WERI-Rb-1 (cell line): ENCODE measurements at regions not wholly inside any gene's neighbourhood (a gene's known extent, or its start where the extent isn't known, plus 50 kb on each side); places are given as distances from the start of the nearest gene placed in this dataset.

ENCODE experiments used
- DNase-seq: peaks from one replicate; pipeline ENCODE4 v3.0.0-alpha.2; 2020
- H3K27ac ChIP-seq: fragments of 250-450 bp; sonication (Bioruptor Pico); 2 replicates; pipeline ENCODE4 v1.5.1; 2020; ENCODE audit warnings: mild to moderate bottlenecking, moderate library complexity
- H3K27me3 ChIP-seq: fragments of 250-450 bp; sonication (Bioruptor Pico); 2 replicates; pipeline ENCODE4 v1.5.1; 2021; ENCODE audit warnings: mild to moderate bottlenecking, low read depth, moderate library complexity; ENCODE audit not compliant: insufficient read depth, severe bottlenecking
- H3K36me3 ChIP-seq: fragments of 250-450 bp; sonication (Bioruptor Pico); 2 replicates; pipeline ENCODE4 v1.5.1; 2020; ENCODE audit warnings: mild to moderate bottlenecking, moderate library complexity
- H3K4me3 ChIP-seq: 2 replicates; pipeline ENCODE4 v1.5.1; 2011; ENCODE audit warnings: low read depth, mild to moderate bottlenecking, control low read depth, low read length
- H3K9me3 ChIP-seq: fragments of 250-450 bp; sonication (Bioruptor Pico); 2 replicates; pipeline ENCODE4 v1.5.1; 2021; ENCODE audit warnings: mild to moderate bottlenecking, moderate library complexity; ENCODE audit not compliant: severe bottlenecking
- TF ChIP-seq, protein P1 (sequence below): IDR thresholded peaks from 2 replicates; pipeline ENCODE4 v1.5.1; 2011; ENCODE audit warnings: low read depth, mild to moderate bottlenecking, control low read depth, inconsistent platforms, low read length

DNA sequence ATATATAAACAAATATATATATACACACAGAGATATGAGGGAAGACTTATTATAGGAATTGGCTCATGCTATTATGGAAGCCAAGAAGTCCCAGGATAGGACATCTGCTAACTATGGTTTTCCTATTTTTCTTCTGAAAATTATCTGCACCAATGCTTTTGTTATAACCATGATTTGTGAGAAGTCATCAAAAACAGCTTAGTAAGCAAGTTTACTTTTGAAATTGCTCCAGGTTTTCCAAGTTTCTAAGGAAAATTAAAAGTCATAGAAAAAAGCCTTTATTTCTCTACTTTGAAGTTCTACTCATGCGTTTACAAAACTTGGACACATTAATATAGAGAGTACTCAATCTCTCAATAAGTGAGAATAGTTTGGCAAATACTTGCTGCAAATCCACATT lies 213.1 kb downstream of the TRAM1L1 start:
- no peak overlapping the region for H3K27ac ChIP-seq
- no peak for DNase-seq
- no peaks in the 10 kb centered on the region for H3K36me3 ChIP-seq
- no peak overlapping the region for H3K4me3 ChIP-seq
- H3K27me3 ChIP-seq, result no peaks in the 10 kb centered on the region
- no peaks in the 10 kb centered on the region for H3K9me3 ChIP-seq
- TF ChIP-seq, protein P1, sequence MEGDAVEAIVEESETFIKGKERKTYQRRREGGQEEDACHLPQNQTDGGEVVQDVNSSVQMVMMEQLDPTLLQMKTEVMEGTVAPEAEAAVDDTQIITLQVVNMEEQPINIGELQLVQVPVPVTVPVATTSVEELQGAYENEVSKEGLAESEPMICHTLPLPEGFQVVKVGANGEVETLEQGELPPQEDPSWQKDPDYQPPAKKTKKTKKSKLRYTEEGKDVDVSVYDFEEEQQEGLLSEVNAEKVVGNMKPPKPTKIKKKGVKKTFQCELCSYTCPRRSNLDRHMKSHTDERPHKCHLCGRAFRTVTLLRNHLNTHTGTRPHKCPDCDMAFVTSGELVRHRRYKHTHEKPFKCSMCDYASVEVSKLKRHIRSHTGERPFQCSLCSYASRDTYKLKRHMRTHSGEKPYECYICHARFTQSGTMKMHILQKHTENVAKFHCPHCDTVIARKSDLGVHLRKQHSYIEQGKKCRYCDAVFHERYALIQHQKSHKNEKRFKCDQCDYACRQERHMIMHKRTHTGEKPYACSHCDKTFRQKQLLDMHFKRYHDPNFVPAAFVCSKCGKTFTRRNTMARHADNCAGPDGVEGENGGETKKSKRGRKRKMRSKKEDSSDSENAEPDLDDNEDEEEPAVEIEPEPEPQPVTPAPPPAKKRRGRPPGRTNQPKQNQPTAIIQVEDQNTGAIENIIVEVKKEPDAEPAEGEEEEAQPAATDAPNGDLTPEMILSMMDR, result no peak

GRCh38 chr4:116870686-116871085 lies 214.7 kb downstream of the TRAM1L1 start:
- Histone ChIP-seq H3K27ac (no peak overlapping the region), H3K4me3 (no peak overlapping the region), H3K9me3 (no peaks in the 10 kb centered on the region), H3K36me3 (no peaks in the 10 kb centered on the region), H3K27me3 (no peaks in the 10 kb centered on the region)
- DNase-seq, result no peak
- TF ChIP-seq, protein P1, result no peak

DNA sequence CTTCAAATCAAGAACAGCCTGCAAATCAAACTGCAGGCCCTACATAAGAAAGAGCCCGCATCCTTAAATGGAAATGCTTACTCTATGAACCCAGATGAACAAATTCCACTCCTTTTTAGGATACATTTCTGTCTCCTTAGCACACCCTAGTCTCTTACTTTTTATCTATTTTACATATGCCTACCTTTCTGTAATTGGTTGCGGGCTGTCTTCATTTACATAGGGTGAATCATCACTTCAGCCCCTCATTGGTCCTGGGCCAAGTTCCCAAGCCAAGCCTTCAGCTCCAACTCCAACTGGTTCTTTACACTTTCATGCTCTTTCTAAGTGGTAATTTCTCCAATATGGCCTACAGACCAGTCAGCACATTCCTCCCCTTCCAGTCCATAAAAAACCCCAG lies 219.3 kb downstream of the TRAM1L1 start:
- Histone ChIP-seq H3K36me3 (no peaks in the 10 kb centered on the region), H3K4me3 (no peak overlapping the region), H3K27me3 (no peaks in the 10 kb centered on the region), H3K27ac (no peak overlapping the region), H3K9me3 (no peaks in the 10 kb centered on the region)
- DNase-seq, result no peak
- TF ChIP-seq, protein P1, result no peak

GRCh38 chr4:116862592-116862991 lies 222.8 kb downstream of the TRAM1L1 start:
- Histone ChIP-seq H3K9me3 (no peaks in the 10 kb centered on the region), H3K27me3 (no peaks in the 10 kb centered on the region), H3K36me3 (no peaks in the 10 kb centered on the region), H3K27ac (no peak overlapping the region), H3K4me3 (no peak overlapping the region)
- TF ChIP-seq, protein P1, result no peak
- no peak for DNase-seq

- TF ChIP-seq, protein P1, result no peak
- Histone ChIP-seq H3K36me3 (no peaks in the 10 kb centered on the region), H3K27ac (no peak overlapping the region), H3K9me3 (no peaks in the 10 kb centered on the region), H3K27me3 (no peaks in the 10 kb centered on the region), H3K4me3 (no peak overlapping the region)
- DNase-seq, result no peak
Measured at GRCh38 chr4:116860891-116861290, 224.5 kb downstream of the TRAM1L1 start.

DNA sequence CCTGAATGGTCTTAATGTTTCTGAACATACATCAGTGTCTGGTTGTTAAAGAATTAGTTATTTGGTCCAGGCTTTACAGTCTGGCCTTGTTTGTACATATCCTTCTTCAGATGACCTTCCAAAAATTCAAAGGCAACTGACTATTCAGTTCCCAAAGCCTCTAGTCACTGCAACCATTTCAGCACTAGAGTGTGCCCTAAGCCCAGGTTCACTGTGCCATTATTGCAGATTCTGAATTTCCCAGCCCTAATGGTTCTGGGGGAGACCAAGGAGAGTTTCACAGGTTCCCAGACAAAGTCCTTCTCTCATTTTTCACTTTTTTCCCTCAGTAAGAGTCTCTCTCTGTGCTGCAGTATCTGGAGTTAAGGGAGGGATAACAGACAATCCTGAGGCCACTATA lies 235.8 kb downstream of the TRAM1L1 start:
- Histone ChIP-seq H3K4me3 (no peak overlapping the region), H3K27ac (no peak overlapping the region), H3K27me3 (no peaks in the 10 kb centered on the region), H3K36me3 (no peaks in the 10 kb centered on the region), H3K9me3 (no peaks in the 10 kb centered on the region)
- peak; percentile 6 for DNase-seq
- TF ChIP-seq, protein P1, result peak; percentile 42; the same call in 1 of the 2 replicates
